ENCODE measurements at regions not wholly inside any gene's neighbourhood (a gene's known extent, or its start where the extent isn't known, plus 50 kb on each side); places are given as distances from the start of the nearest gene placed in this dataset.
A peak's percentile ranks its signal among the peaks of the same experiment; 100 is the strongest.

DNA sequence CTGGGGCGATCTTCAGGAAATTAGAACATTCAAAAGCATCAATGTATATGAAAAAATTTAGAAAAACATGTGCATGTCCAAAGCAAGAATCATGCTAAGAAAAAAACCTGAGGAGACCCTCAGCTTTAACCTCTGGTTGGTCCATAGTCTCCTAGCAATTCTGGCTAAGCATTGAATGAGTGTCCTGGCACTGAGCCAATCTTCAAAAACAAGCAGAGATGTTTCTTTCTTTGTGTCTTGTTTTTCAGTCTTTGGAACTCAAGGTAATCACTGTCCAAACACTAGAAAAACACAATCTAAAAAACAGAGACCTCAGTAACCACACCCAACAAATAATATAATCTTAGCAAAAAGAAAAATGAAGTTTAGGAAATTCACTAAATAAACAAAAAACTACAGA lies 205.4 kb upstream of the CARD18 start:
- Histone ChIP-seq H3K4me3 (no peak overlapping the region), H3K27me3 (no peaks in the 10 kb centered on the region), H3K4me1 (no peaks in the 10 kb centered on the region), H3K36me3 (no peaks in the 10 kb centered on the region), H3K27ac (no peak overlapping the region), H3K9me3 (no peaks in the 10 kb centered on the region)
- 89% methylated on average over 1 of the region's 1 CpG for WGBS
- TF ChIP-seq POLR2A (IDR thresholded peaks at IDR 0.05): no peak
- TF ChIP-seq, protein P1, sequence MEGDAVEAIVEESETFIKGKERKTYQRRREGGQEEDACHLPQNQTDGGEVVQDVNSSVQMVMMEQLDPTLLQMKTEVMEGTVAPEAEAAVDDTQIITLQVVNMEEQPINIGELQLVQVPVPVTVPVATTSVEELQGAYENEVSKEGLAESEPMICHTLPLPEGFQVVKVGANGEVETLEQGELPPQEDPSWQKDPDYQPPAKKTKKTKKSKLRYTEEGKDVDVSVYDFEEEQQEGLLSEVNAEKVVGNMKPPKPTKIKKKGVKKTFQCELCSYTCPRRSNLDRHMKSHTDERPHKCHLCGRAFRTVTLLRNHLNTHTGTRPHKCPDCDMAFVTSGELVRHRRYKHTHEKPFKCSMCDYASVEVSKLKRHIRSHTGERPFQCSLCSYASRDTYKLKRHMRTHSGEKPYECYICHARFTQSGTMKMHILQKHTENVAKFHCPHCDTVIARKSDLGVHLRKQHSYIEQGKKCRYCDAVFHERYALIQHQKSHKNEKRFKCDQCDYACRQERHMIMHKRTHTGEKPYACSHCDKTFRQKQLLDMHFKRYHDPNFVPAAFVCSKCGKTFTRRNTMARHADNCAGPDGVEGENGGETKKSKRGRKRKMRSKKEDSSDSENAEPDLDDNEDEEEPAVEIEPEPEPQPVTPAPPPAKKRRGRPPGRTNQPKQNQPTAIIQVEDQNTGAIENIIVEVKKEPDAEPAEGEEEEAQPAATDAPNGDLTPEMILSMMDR (IDR thresholded peaks at IDR 0.05): no peak
- no peak for TF ChIP-seq POLR2AphosphoS5 (IDR thresholded peaks at IDR 0.05)
- TF ChIP-seq EP300 (IDR thresholded peaks at IDR 0.05): no peak
- no peak for DNase-seq (ENCODE audit: low spot score in 2 of 2)

DNA sequence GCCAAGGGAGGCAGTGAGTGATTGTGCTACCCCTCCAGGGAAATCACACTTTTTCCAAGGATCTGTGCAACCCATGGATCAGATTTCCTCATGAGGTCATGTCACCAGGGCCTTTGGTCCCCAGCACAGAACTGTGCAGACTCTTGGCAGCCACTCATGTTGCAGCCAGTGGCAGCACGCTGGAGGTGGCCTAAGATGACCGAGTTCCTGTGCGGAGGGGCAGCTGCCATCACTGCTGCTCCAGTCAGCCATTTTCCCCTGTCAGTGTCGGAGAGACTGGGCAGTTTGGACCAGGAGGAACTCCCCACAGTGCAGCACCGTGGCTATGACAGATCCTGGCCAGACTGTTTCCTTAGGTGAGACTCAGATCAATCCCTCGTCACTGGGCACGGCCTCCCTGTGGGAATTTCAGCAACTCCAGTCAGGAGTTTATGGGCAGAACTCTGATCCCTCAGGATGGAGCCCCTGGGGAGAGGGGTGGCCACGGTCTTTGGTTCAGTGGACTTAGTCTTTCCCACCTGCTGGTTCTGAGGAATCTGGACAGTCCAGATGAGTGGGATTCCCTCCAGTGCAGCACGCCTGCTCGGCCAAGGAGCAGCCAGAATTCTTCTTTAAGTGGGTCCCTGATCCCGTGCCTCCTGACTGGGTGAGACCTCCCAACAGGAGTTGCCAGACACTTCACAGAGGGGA lies 194.6 kb upstream of the CARD18 start:
- no peaks in the 10 kb centered on the region for H3K36me3 ChIP-seq
- H3K4me1 ChIP-seq: no peaks in the 10 kb centered on the region
- peaks cover 13% of the 10 kb centered on the region for H3K9me3 ChIP-seq
- WGBS: 84% methylated on average over 7 of the region's 11 CpGs
- H3K27ac ChIP-seq: no peak overlapping the region
- H3K4me3 ChIP-seq: no peak overlapping the region
- DNase-seq (ENCODE audit: low spot score in 2 of 2): peak in 1 of 2 donors; percentile 65
- no peak for TF ChIP-seq EP300 (IDR thresholded peaks at IDR 0.05)
- TF ChIP-seq POLR2A (IDR thresholded peaks at IDR 0.05): no peak
- TF ChIP-seq, protein P1 (IDR thresholded peaks at IDR 0.05): no peak
- TF ChIP-seq POLR2AphosphoS5 (IDR thresholded peaks at IDR 0.05): no peak
- H3K27me3 ChIP-seq: no peaks in the 10 kb centered on the region

DNA sequence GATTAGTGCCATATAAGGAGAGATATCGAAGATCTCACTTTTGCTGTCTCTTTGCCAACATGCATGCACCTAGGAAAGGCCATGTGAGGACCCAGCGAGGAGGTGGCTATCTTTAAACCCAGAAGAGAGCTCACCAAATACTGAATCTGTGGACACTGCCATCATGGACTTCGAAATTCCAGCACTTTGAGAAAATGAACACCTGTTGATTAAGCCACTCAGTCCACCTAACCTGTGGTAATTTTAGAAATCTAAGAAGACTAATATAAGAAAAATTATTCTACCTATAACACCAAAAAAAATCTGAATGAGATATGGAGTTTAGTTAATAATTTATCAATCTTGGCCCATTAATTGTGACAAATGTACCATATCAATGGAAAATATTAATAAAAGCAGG lies 193.6 kb upstream of the CARD18 start:
- Histone ChIP-seq H3K4me3 (no peak overlapping the region), H3K27ac (no peak overlapping the region), H3K9me3 (peaks cover 13% of the 10 kb centered on the region), H3K4me1 (no peaks in the 10 kb centered on the region), H3K27me3 (no peaks in the 10 kb centered on the region), H3K36me3 (no peaks in the 10 kb centered on the region)
- TF ChIP-seq POLR2A (IDR thresholded peaks at IDR 0.05) (no peak), EP300 (IDR thresholded peaks at IDR 0.05) (no peak), POLR2AphosphoS5 (IDR thresholded peaks at IDR 0.05) (no peak)
- TF ChIP-seq, protein P1 (IDR thresholded peaks at IDR 0.05): no peak
- WGBS: 98% methylated on average over 3 of the region's 3 CpGs
- DNase-seq (ENCODE audit: low spot score in 2 of 2): no peak

DNA sequence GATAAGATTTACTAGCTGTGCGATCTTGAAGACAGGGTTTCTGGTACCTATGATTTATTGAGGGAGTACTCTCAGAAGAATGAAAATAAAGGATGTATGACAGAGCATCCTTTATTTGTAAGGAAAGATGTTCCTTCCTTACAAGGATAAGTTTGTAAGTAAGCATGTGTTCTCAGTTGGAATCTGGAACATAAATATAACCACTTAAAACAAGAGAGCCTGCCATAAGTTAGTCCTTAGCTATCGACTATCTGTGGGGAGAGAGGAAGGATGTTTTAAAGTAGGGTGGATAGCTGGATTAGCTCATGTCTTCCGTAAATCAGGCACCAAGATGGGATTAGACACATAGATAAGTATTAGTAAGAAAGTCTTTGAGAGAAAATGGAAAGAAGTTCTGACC lies 192.6 kb upstream of the CARD18 start:
- H3K9me3 ChIP-seq: peaks cover 4% of the 10 kb centered on the region
- H3K4me1 ChIP-seq: no peaks in the 10 kb centered on the region
- no peaks in the 10 kb centered on the region for H3K27me3 ChIP-seq
- H3K36me3 ChIP-seq: no peaks in the 10 kb centered on the region
- no peak for DNase-seq (ENCODE audit: low spot score in 2 of 2)
- no peak for TF ChIP-seq EP300 (IDR thresholded peaks at IDR 0.05)
- TF ChIP-seq POLR2AphosphoS5 (IDR thresholded peaks at IDR 0.05): no peak
- TF ChIP-seq, protein P1 (IDR thresholded peaks at IDR 0.05): no peak
- no peak for TF ChIP-seq POLR2A (IDR thresholded peaks at IDR 0.05)
- 70% methylated on average over 3 of the region's 3 CpGs for WGBS
- no peak overlapping the region for H3K27ac ChIP-seq
- H3K4me3 ChIP-seq: no peak overlapping the region

DNA sequence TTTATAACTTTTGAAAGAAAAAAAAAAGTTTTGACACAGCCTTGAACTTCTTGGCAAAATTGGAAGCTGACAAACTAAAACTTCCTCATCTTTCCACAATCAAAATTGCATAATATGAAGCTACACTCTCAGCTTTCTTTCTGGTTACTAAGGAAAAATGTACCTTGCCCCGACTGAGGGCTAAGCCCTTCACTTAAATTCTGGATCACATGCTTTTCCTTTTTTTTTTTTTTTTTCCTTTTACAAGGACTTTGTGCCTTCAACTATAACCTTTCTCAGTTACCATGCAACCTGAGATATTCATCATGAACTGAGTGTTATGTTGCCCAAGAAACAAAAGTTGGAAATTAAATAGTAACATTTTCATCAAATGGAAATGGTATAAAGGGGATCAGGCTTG lies 188.5 kb upstream of the CARD18 start:
- TF ChIP-seq, protein P1 (IDR thresholded peaks at IDR 0.05): no peak
- TF ChIP-seq POLR2AphosphoS5 (IDR thresholded peaks at IDR 0.05) (no peak), POLR2A (IDR thresholded peaks at IDR 0.05) (no peak), EP300 (IDR thresholded peaks at IDR 0.05) (no peak)
- DNase-seq (ENCODE audit: low spot score in 2 of 2): no peak
- no peaks in the 10 kb centered on the region for H3K4me1 ChIP-seq
- H3K36me3 ChIP-seq: no peaks in the 10 kb centered on the region
- 82% methylated on average over 1 of the region's 1 CpG for WGBS
- no peaks in the 10 kb centered on the region for H3K27me3 ChIP-seq
- H3K4me3 ChIP-seq: no peak overlapping the region
- peaks cover 3% of the 10 kb centered on the region for H3K9me3 ChIP-seq
- no peak overlapping the region for H3K27ac ChIP-seq
